HL-60/S4 (cell line): ENCODE measurements at regions not wholly inside any gene's neighbourhood (a gene's known extent, or its start where the extent isn't known, plus 50 kb on each side); places are given as distances from the start of the nearest gene placed in this dataset.

ENCODE experiments used
- in situ Hi-C: fragments of 300-500 bp; cut with MboI; formaldehyde crosslinking; loops from 2 replicates; pipeline ENCODE4 v1.14.3; 2022; ENCODE audit warnings: low sequenced_read_pairs

DNA sequence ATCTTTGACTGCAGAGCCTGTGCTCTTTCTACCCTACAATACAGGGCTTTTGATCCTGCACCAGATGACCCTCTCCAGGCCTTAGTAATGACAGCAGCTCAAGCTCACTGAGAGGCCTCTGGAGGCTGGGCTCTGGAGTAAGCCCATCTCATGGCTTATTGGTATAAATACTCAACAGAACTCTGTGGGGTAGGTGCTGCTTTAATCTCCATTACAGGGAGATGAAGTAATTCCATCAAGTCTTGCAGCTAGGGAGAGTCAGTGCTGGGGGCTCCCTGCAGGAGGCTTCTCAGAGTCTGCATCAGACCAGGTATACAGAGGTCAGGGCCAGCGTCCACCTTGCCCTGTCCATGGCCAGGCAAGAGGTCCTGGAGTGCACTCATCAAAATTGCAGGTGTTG, 89.2 kb upstream of the SLC6A11 start:
- in situ Hi-C loops: loop anchor here (25.0 kb wide), 2 partner anchors 389 to 1039 kb away; no protein-coding TSS in a partner anchor

DNA sequence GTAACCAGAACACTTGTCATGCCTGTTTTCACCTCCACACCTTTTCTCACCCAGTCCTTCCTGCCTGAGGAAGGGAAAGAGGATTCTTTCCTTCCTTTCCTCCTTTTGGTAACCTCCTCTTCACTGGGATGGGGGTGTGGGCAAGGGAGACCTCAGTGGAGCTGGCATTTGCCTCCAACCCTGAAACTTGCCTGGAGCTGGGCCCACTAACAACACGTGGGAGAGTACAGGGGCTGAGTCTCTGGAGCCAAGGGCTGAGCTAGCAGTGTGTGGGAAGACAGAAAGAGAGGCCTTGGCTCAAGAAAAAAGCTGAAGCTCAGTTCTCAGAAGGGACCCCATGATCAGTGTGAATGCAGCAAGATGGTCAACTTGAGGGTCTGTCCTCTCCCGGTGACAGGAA, 86.6 kb upstream of the SLC6A11 start:
- in situ Hi-C loops: loop anchor here (25.0 kb wide), 2 partner anchors 392 to 1042 kb away; no protein-coding TSS in a partner anchor

DNA sequence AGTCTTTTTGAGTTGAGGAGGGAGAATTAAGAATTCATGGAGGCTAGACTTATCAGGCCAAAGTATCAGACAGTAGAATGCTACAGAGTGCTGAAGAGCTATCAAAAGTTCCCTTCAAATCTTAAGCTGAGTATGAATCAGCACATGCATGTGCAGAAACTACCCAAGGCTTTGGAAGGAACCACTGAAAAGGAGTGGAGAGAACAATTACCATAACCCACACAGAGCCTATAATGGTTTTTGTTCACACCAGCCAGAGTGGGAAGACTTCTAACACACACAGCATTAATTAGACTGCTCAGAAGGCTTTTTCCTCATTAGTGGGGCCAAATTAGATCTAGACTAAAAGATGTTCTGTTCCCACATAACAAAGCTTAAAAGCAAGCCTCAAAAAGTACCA, 83.7 kb upstream of the SLC6A11 start:
- in situ Hi-C loops: loop anchor here (25.0 kb wide), 2 partner anchors 395 to 1045 kb away; no protein-coding TSS in a partner anchor

DNA sequence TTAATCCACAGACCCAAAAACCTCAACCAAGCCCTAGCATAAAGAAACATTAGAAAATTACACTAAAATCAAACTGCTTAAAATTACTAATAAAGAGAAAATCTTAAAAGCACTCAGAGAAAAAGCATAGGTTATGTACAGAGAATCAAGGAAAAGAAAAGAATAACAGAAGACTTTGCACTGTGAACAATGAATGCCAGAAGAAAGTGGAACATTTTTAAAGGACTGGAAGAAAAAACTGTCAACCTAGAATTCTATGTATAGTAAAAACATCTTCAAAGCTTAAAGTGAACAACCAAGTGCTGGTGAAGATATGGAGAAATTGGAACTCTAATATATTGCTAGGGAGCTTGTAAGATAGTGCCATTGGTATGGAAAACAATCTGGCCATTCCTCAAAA, 82.7 kb upstream of the SLC6A11 start:
- in situ Hi-C loops: loop anchor here (25.0 kb wide), 2 partner anchors 396 to 1046 kb away; no protein-coding TSS in a partner anchor

DNA sequence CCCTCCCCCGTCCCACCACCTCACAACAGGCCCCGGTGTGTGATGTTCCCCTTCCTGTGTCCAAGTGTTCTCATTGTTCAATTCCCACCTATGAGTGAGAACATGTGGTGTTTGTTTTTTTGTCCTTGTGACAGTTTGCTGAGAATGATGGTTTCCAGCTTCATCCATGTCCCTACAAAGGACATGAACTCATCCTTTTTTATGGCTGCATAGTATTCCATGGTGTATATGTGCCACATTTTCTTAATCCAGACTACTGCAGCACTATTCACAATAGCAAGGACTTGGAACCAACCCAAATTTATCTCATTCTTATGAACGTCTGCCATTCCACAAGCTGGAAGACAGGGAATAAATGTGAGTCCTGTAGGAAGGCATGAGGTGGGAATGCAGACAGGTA, 79.6 kb upstream of the SLC6A11 start:
- in situ Hi-C loops: loop anchor here (25.0 kb wide), 2 partner anchors 399 to 1049 kb away; no protein-coding TSS in a partner anchor

DNA sequence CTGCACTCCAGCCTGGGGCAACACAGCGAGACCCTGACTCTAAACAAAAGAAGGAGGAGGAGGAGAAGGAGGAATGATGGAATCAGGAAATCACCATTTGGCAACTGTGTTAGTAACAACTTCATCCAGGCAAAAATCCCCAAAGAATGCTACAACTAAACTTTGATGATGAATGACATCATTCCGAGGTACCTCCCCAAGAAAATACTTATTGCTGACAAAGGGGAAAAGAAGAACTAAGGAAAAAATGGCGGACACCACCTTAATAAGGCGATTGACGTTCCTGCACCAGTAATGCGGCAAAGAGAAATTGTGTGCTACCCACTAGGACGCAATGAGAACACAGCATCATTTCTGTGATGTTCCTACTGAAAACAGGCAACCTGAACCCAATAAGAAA, 78.2 kb upstream of the SLC6A11 start:
- in situ Hi-C loops: loop anchor here (25.0 kb wide), 2 partner anchors 400 to 1050 kb away; no protein-coding TSS in a partner anchor

DNA sequence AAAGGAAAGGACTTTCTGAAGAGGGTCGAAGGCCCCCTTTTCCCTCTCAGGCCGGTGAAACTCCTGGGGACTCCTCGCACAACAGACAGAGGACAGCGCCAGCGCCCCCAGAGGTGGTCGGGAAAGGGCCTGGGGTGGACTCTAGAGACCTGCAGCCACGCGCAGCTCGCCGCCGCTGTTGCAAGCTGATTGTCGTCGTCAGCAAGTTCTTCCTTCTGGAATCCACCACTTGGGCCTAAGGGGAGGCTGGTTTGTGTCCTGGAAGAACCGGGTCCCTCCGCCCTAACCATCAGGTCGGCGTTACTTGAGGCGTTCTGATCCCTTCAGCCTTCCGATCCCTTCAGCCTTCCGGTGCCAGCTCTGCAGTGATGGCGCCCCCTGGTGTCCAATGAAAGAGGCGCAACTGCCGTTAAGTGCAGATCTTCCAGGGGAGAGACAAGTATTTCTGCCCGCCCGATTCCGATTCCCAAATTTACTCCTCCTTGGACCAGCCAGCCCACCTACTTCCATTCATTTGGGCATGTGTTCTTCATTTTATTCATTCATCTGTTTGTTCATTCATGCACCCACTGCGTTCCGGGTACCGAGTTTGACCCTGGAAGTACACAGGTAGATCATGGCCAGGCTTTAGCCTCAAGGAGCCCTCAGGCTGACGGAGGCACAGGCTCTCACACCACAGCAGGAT, 77.2 kb upstream of the SLC6A11 start:
- in situ Hi-C loops: loop anchor here (25.0 kb wide), 2 partner anchors 402 to 1052 kb away; no protein-coding TSS in a partner anchor

DNA sequence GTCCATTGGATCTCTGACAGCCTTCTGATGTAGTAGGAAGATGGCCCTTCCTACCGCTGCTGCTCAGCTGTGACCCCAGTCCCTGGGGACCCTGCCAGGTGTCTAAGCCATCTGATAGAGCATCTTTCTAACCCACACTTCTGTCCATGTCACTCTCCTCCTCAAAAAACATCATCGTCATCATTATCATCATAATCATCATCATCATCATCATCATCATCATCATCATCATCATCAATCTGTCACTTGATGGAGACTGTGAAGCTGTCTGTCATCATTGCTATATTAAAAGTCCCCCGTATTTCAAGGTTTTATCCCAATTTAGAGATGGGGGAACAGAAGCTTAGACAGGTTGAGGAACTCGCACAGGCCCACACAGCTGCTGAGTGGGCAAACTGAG, 75.1 kb upstream of the SLC6A11 start:
- in situ Hi-C loops: loop anchor here (25.0 kb wide), 2 partner anchors 404 to 1054 kb away; no protein-coding TSS in a partner anchor

DNA sequence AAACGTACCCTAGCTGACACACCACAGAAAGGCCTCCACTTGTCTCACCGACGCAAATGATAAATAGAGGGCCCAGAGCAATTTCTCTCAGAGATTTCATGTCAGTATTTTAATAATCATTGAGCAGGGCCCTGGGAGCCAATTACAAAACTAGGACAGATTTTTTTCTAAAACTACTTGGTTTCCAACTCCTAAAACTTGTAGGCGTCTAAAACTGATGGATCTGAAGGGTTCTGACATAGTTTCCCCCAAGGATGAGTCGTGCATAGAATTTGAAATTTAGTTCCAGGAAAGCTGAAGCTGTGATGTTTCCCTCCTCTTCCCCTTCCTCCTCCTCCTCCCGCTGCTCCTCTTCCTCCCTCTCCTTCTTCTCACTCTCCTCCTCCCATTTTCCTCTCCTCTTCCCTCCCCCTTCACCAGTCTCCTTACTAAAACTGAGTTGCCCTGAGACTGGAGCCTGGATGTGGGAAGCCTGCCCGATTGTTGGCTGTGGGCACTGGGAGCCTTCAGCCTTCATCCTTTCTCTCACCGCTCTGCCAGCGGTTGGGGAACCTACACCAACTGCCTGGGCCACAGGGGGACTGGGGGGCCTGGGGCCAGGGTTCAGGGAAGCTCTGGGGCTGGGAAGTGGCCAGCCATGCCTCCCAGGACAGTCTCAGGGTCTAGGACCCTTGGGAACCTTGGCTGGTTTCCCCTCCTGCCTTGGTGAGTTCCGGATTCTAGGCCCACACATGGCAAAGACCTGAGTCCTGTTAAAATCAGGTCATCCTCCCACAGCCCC, 73.9 kb upstream of the SLC6A11 start:
- in situ Hi-C loops: loop anchor here (25.0 kb wide), 2 partner anchors 405 to 1055 kb away; no protein-coding TSS in a partner anchor

DNA sequence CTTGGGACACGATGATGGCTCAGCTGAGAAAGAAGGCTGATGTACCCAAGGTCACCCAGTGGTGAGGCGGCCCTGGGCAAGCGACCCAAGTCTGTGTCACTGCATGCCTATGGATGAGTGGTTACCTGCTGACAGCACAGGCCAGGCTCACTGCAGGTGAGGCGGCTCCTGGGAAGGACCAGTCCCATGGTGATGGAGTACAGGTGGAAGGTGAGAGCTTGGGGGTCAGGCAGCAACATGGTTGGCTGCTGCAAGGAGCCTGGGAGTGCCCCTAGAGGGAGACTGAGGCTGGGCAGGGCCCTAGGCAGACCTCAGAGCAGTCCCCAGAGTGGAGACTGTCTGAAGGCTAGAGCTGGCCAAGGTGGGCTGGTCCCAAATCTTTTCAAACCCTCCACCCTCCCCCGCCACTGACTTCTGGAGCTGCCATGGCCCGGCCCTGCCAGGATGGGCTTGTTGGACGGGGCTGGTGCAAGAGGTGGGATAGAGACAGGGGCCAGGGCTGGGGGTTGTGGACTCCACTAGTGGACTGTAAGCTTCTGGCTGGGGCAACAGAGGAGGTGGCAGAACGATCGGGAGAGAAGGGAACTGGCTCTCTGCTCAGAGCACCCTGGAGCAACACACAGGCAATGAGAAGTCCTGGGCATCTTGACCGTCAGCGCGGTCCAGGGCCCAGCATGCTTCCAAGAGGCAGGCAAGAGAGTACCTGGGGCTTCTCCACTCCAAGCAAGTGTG, 72.5 kb upstream of the SLC6A11 start:
- in situ Hi-C loops: loop anchor here (25.0 kb wide), 2 partner anchors 406 to 1056 kb away; no protein-coding TSS in a partner anchor

DNA sequence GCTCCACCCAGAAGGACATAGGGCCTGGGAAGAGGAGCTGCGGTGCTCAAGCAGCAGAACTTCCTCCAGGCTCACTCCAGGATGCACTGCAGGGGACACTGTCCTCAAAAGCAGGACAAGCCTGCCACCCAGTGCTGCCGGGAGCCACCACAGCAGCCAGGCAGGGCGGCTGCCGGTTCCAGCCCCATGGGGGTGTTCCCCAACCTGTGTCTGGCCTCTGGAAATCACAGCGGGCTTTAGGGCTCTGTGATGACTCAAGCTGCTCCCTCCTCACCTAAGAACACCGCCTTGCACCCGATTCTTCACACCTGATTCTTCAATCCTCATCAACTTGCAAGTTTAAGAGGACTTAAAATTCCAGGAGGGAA, 71.9 kb upstream of the SLC6A11 start:
- in situ Hi-C loops: loop anchor here (25.0 kb wide), 2 partner anchors 407 to 1057 kb away; no protein-coding TSS in a partner anchor

DNA sequence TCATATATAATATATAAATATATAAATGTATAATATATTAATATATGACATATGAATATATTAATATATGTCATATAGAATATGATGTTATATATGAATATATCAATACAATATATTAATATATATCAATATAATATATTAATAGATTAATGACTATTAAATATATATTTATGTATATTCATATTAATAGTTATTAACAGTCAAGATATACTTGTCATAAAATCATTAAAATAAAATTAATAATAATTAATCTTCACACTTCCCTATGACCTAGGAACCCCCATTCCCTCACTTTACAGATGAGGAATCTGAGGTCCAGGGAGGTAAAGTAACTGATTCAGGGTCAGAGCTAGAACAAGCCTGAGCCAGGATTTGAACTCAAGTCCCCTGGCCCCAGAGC, 70.6 kb upstream of the SLC6A11 start:
- in situ Hi-C loops: loop anchor here (25.0 kb wide), 2 partner anchors 408 to 1058 kb away; no protein-coding TSS in a partner anchor

DNA sequence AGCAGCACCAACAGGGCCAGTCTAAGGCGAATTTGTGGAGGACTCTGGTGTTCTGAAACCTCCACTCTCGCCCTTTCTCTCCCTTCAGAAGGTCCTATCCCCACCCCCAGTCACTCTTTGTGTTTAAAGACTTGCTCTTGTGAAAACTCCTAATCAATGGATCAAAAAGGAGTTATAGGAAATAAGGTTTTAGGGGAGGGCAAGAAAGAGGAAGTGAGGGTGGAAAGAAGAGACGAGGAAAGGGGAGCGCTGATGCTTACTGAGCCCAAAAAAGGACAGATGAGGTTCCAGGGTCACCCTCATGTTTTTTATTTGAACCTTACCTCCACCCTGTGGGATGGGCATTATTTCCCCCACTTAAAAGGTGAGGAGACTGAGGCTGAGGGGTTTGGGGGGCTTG, 70.0 kb upstream of the SLC6A11 start:
- in situ Hi-C loops: loop anchor here (25.0 kb wide), 2 partner anchors 409 to 1059 kb away; no protein-coding TSS in a partner anchor

DNA sequence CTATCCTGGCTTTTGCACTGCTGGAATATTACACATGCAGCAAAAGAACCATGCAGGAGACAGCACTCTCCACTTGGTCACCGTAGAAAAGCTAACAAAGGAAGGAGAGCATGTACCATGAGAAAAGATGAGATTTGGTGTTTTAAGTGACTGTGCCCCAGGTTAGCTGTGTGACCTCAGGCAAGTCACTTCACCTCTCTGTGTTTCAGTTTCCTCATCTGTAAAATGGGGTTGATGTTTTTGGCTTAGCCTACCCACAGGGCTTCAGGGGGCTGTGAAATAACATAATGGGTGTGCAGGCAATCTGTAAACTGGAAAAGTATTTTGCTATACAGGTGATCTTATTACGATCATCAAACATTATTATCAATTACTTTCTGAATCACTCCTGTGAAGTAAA, 69.3 kb upstream of the SLC6A11 start:
- in situ Hi-C loops: loop anchor here (25.0 kb wide), 2 partner anchors 409 to 1059 kb away; no protein-coding TSS in a partner anchor

DNA sequence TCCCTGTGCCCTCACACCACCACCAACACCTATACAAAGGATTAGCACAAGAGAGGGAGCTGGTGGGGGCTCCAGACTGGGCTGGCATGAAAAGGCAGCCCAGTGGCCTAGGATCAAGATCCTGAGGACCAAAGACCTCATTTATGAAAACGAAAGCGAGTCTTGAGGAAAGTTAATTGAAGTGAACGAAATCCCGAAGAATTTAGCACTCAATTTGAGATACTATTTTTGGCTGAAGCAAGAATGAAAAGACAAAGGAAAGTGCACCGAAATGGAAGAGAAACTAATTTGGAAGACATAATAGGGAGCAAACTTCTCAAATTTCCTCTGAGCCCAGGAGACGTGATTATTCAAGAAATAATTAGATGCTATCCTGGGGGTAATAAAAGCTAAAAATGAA, 68.7 kb upstream of the SLC6A11 start:
- in situ Hi-C loops: loop anchor here (25.0 kb wide), 2 partner anchors 410 to 1060 kb away; no protein-coding TSS in a partner anchor

DNA sequence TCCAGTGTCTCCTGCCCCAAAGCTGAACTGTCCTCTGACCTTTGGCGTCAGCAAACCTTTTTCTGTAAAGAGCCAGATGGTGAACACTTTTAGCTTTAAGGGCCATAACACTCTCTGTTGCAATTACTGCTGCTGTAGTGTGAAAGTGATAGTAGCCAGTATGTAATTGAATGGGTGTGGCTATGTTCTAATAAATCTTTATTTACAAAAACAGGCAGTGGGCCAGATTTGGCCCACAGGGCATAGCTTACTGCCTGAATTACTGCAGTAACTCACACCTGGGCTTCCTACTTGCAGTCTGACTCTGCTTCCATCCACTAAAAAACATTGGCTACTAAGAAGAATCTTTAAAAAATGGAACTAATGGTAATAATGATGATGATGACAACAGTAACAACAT, 68.0 kb upstream of the SLC6A11 start:
- in situ Hi-C loops: loop anchor here (25.0 kb wide), 2 partner anchors 411 to 1061 kb away; no protein-coding TSS in a partner anchor

DNA sequence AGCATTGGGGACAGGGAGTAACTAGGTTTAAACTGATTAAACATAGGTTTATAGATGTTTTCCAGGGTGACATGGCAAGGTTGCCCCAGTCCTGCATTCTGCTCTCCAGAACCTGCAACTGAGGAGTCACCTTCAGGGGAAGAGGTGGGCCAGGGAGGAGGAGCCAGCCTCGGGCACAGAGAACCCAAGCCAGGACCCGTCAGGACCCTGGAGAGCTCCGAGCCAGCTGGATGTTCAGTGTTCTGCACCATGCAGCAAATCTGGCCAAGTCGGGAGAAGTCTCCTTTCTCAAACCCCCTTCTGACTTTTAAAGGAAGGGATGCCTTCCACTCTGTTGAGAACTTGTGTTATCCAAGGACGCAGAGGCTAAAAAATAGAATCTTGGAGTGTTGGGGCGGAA, 62.1 kb upstream of the SLC6A11 start:
- in situ Hi-C loops: no loop called here

DNA sequence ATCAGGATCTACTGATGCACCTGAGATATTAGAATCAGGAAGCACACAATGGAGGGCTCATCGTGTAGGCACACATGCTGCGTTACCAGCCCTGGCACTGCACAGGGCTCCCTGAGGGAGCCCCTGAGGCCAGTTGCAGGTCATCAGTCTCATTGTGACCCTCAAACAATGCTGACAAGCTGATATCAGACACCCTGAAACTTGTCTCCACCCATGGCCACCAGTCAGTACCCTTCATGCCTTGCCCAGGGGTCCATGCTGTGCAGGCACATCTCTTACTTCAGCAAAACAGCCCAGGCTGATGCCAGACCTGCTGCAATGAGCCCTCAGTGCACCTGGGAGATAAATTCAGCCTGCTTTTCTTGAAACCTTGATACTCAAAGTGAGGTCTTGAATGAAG, 59.5 kb upstream of the SLC6A11 start:
- in situ Hi-C loops: no loop called here

DNA sequence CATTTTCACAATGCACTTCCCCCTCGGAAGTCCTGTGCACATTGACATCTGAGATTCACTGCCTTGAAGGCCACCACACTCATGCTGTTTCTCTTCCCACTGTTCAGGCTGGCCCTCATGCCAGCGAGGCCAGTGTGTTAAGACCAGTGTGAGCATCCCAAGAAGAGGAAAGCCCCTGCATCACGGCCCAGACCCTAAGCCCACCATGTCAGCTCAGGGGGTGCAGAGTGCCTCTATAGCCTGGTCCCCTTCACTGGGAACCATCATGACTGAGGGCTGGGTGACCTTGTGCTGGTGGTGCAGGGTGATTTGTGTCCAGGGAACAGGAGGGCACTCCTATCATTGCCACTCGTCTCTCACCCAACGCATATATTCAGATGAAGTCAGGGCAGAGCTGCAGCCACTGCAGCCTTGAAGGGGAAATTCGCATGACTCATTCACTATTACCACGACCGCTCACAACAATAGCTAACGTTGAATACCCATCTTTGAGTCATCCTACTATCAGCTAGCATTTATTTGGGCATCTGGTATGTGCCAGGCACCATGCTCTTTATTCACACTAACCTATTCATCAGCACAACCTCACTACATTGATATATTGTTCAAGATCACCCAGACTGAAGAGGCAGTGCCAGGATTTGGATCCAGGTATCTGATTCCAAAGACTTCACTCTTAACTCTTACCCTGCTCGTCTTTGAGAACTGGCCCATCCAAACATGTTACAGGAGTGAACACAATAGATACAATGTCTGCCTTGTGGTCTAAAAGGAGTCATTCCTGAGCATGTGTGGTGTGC, 58.8 kb upstream of the SLC6A11 start:
- in situ Hi-C loops: no loop called here

DNA sequence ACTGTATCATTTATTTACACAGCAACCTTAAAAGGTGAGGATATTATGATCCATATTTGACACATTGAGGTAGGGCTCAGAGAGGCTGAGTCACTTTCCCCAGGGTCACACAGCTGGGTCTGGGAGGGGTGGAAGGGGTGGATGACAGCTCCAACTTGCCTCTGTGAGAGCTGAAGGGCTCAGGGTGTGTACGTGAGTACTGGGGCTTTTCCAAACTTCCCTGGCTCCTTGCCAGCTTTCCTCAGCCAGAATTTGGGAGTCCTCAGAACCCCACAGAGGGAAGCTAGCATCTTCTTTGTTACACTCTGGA, 58.3 kb upstream of the SLC6A11 start:
- in situ Hi-C loops: no loop called here
